ENCODE measurements at regions not wholly inside any gene's neighbourhood (a gene's known extent, or its start where the extent isn't known, plus 50 kb on each side); places are given as distances from the start of the nearest gene placed in this dataset.

- in situ Hi-C loops (cut with HindIII; ENCODE audit: low sequenced_read_pairs): no loop called here
- no peak overlapping the region for H3K4me3 ChIP-seq (ENCODE audit: low read depth, low read length)
- DNase-seq (ENCODE audit: low read depth): no peak
- TF ChIP-seq CTCF (IDR thresholded peaks at IDR 0.05; ENCODE audit: low read depth, low read length, missing control alignments): no peak
Measured at GRCh38 chr3:107106907-107107306, 270.3 kb upstream of the CCDC54 start.

- in situ Hi-C loops (cut with HindIII; ENCODE audit: low sequenced_read_pairs): no loop called here
- H3K4me3 ChIP-seq (ENCODE audit: low read depth, low read length): no peak overlapping the region
- DNase-seq (ENCODE audit: low read depth): no peak
- no peak for TF ChIP-seq CTCF (IDR thresholded peaks at IDR 0.05; ENCODE audit: low read depth, low read length, missing control alignments)
Measured at GRCh38 chr3:107110596-107111305, 266.5 kb upstream of the CCDC54 start.

GRCh38 chr3:107111872-107112271 lies 265.4 kb upstream of the CCDC54 start:
- in situ Hi-C loops (cut with HindIII; ENCODE audit: low sequenced_read_pairs): no loop called here
- no peak for DNase-seq (ENCODE audit: low read depth)
- no peak overlapping the region for H3K4me3 ChIP-seq (ENCODE audit: low read depth, low read length)
- no peak for TF ChIP-seq CTCF (IDR thresholded peaks at IDR 0.05; ENCODE audit: low read depth, low read length, missing control alignments)

GRCh38 chr3:107112356-107112755 lies 264.9 kb upstream of the CCDC54 start:
- DNase-seq (ENCODE audit: low read depth): no peak
- no peak overlapping the region for H3K4me3 ChIP-seq (ENCODE audit: low read depth, low read length)
- in situ Hi-C loops (cut with HindIII; ENCODE audit: low sequenced_read_pairs): no loop called here
- TF ChIP-seq CTCF (IDR thresholded peaks at IDR 0.05; ENCODE audit: low read depth, low read length, missing control alignments): no peak

- no peak for TF ChIP-seq CTCF (IDR thresholded peaks at IDR 0.05; ENCODE audit: low read depth, low read length, missing control alignments)
- in situ Hi-C loops (cut with HindIII; ENCODE audit: low sequenced_read_pairs): no loop called here
- no peak overlapping the region for H3K4me3 ChIP-seq (ENCODE audit: low read depth, low read length)
- no peak for DNase-seq (ENCODE audit: low read depth)
Measured at GRCh38 chr3:107116251-107116650, 261.0 kb upstream of the CCDC54 start.

- no peak for DNase-seq (ENCODE audit: low read depth)
- TF ChIP-seq CTCF (IDR thresholded peaks at IDR 0.05; ENCODE audit: low read depth, low read length, missing control alignments): no peak
- no peak overlapping the region for H3K4me3 ChIP-seq (ENCODE audit: low read depth, low read length)
- in situ Hi-C loops (cut with HindIII; ENCODE audit: low sequenced_read_pairs): no loop called here
Measured at GRCh38 chr3:107117156-107117555, 260.1 kb upstream of the CCDC54 start.

All from astrocyte of the cerebellum (primary cell).